ENCODE measurements at regions not wholly inside any gene's neighbourhood (a gene's known extent, or its start where the extent isn't known, plus 50 kb on each side); places are given as distances from the start of the nearest gene placed in this dataset.

DNA sequence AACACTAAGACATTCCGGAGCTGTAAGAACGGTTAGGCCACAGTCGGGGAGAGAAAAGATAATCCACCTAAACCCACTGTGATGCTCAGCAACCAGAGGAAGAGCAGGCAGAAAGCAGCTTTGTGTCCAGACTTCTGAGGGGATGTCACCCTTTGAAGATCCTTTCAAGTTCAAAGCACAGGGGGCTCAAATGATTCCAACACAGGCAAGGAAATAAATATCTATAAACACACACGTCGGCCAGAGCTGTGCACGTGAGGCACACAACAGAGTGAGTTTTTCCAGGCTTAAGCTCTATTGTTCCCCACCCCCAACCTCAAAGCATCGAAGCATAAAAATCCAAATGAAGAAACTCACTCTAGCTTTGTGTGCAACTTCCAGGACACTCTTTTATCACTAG lies 479.0 kb downstream of the DISC1 start:
- TF ChIP-seq CTCF (IDR thresholded peaks at IDR 0.05; ENCODE audit: low read depth, low read length, missing control alignments) = no peak
- no peak for DNase-seq (ENCODE audit: low read depth)
- H3K4me3 ChIP-seq (ENCODE audit: low read depth, low read length) = no peak overlapping the region

DNA sequence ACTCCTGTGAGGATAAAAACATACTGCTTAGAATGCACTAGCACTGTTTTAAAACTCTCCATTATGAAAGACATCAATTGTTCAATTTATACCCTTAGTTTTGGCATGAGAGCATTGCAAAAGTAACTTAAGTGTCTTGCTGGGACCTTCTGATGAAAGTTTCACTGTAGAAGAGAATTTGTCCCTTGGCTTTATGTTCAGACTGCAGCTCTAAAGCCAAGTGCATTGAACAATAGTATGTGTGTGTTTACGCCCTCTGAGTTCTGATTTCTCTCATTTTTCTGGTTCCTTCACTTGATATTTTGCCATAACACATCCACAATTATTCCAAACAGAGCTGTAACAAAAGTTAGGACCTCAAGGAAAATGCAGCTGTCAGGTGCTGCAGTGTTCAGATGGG lies 474.6 kb downstream of the DISC1 start:
- TF ChIP-seq CTCF (IDR thresholded peaks at IDR 0.05; ENCODE audit: low read depth, low read length, missing control alignments) = no peak
- DNase-seq (ENCODE audit: low read depth) = no peak
- H3K4me3 ChIP-seq (ENCODE audit: low read depth, low read length) = no peak overlapping the region

DNA sequence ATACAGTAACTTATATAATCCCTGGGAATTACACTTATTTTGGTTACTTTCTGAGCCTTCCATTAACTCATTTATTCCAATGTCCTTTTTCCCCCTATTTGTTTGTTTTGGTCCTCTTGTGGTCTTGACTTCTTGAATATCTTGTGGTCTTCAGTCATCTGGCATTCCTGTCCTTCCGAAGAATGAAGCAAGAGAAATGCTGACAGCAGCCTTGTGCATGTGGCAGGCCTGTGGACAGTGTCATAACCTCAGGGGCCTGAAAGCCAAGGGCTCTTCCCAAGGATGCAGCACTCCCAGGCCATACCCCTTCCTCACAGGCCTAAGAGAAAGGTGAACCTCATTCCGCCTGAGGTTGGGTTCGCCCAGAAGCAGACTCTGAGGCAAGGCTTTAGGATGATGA lies 470.2 kb downstream of the DISC1 start:
- no peak for TF ChIP-seq CTCF (IDR thresholded peaks at IDR 0.05; ENCODE audit: low read depth, low read length, missing control alignments)

More for the DNA sequence above, 470.2 kb downstream of the DISC1 start:
- DNase-seq (ENCODE audit: low read depth) = no peak
- no peak overlapping the region for H3K4me3 ChIP-seq (ENCODE audit: low read depth, low read length)
